ENCODE measurements at regions not wholly inside any gene's neighbourhood (a gene's known extent, or its start where the extent isn't known, plus 50 kb on each side); places are given as distances from the start of the nearest gene placed in this dataset.
"Not testable (repeated sequence)": the region's sequence is repeated elsewhere in the genome, so short reads cannot be mapped to it uniquely, and the experiment has no call there.

GRCh38 chr11:129700701-129701100, 114.9 kb upstream of the TMEM45B start:
- DNase-seq, result no peak

GRCh38 chr11:129701706-129702105, 113.9 kb upstream of the TMEM45B start:
- no peak for DNase-seq

GRCh38 chr11:129702410-129703398, 112.9 kb upstream of the TMEM45B start:
- no peak for DNase-seq

- no peak for DNase-seq
Measured at GRCh38 chr11:129703846-129704245, 111.8 kb upstream of the TMEM45B start.

GRCh38 chr11:129704831-129705230, 110.8 kb upstream of the TMEM45B start:
- DNase-seq, result no peak

- DNase-seq, result no peak
Measured at GRCh38 chr11:129705341-129705740, 110.3 kb upstream of the TMEM45B start.

GRCh38 chr11:129705933-129706332, 109.7 kb upstream of the TMEM45B start:
- DNase-seq, result no peak

GRCh38 chr11:129709801-129710398, 105.7 kb upstream of the TMEM45B start:
- no peak for DNase-seq

- no peak for DNase-seq
Measured at GRCh38 chr11:129710423-129710822, 105.2 kb upstream of the TMEM45B start.

GRCh38 chr11:129711760-129712159, 103.9 kb upstream of the TMEM45B start:
- no peak for DNase-seq

- not testable (repeated sequence) for DNase-seq
Measured at GRCh38 chr11:129712486-129713240, 103.0 kb upstream of the TMEM45B start.

- no peak for DNase-seq
Measured at GRCh38 chr11:129719037-129719436, 96.6 kb upstream of the TMEM45B start.

GRCh38 chr11:129720156-129720555, 95.5 kb upstream of the TMEM45B start:
- DNase-seq, result no peak

GRCh38 chr11:129720994-129721393, 94.7 kb upstream of the TMEM45B start:
- DNase-seq, result no peak

GRCh38 chr11:129721685-129722084, 94.0 kb upstream of the TMEM45B start:
- DNase-seq, result no peak

GRCh38 chr11:129722529-129722928, 93.1 kb upstream of the TMEM45B start:
- DNase-seq, result no peak

GRCh38 chr11:129723146-129723760, 92.4 kb upstream of the TMEM45B start:
- no peak for DNase-seq

GRCh38 chr11:129723761-129724162, 91.9 kb upstream of the TMEM45B start:
- DNase-seq, result no peak

GRCh38 chr11:129724866-129725265, 90.8 kb upstream of the TMEM45B start:
- no peak for DNase-seq

- no peak for DNase-seq
Measured at GRCh38 chr11:129726179-129726578, 89.5 kb upstream of the TMEM45B start.

GRCh38 chr11:129728581-129728980, 87.1 kb upstream of the TMEM45B start:
- no peak for DNase-seq

- DNase-seq, result no peak
Measured at GRCh38 chr11:129729216-129729615, 86.4 kb upstream of the TMEM45B start.

GRCh38 chr11:129729823-129730222, 85.8 kb upstream of the TMEM45B start:
- DNase-seq, result no peak

Measured in activated gamma-delta T cell (primary cell).